ENCODE measurements at regions not wholly inside any gene's neighbourhood (a gene's known extent, or its start where the extent isn't known, plus 50 kb on each side); places are given as distances from the start of the nearest gene placed in this dataset.
"Not testable (repeated sequence)": the region's sequence is repeated elsewhere in the genome, so short reads cannot be mapped to it uniquely, and the experiment has no call there.

DNA sequence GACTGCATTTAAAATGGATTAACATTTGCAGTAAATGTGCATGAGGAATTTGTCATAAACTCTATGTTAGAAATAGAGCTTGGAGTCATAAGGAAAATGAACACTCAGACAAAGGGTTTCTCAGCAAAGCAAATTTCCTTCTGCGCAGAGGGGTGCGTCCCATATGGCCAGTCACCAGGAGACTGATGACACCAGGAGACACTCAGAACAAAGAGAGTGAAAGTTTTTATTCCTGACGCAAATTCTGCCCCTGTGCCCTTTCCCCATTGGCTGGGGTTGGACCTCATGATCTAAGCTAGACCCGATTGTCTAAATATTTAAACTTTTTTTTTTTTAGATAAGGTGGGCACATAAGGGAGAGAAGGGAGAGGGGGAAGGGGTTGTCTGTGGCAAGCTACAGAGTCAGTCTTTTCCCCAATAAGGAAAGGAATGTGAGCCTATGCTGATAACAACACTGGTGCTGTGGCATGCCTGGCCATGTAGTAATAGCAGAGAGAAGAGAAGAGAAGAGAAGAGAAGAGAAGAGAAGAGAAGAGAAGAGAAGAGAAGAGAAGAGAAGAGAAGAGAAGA lies 202.0 kb downstream of the POM121L12 start:
- Histone ChIP-seq H3K9me3 (ENCODE audit: control insufficient read depth, insufficient read depth, low read length) (no peaks in the 10 kb centered on the region), H3K27me3 (ENCODE audit: control insufficient read depth, insufficient read depth, low read length) (no peaks in the 10 kb centered on the region), H3K36me3 (ENCODE audit: control insufficient read depth, insufficient read depth, low read length) (no peaks in the 10 kb centered on the region), H3K4me1 (ENCODE audit: control insufficient read depth, insufficient read depth, low read length) (no peaks in the 10 kb centered on the region), H3K27ac (ENCODE audit: low read length) (no peak overlapping the region), H3K4me3 (ENCODE audit: low read length) (no peak overlapping the region)
- no peak for DNase-seq (ENCODE audit: low read depth, low spot score)
- no CpG with 5 or more reads among the region's 4 CpGs for WGBS (ENCODE audit: insufficient coverage, insufficient read length)

DNA sequence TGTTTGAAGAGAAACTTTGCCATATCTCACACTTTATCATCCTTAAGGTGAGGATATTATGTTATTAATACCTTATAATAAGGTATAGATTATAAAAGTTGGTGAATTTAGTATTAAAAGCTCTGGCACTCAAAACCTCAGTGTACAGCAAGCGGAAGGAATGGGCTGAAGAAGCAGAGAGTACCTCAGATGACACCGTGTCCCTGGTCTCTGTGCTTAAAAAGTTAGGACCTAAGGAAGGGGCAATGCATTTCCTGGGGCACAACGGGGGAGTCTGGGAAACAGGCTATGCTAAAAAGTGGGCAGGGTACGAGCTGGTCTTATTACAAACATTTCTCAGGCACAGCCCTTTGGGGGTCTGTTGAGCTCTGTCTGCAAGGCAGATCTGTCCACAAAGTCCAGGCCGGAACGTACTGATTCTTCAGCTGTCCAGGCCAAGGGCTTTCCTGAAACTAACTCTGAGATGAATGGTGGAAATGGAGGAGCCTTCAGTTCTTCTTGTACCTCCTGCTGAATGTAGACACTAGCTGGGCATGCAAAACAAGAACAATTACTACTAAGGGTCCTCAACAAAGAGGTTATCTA lies 202.7 kb downstream of the POM121L12 start:
- Histone ChIP-seq H3K36me3 (ENCODE audit: control insufficient read depth, insufficient read depth, low read length) (no peaks in the 10 kb centered on the region), H3K4me1 (ENCODE audit: control insufficient read depth, insufficient read depth, low read length) (no peaks in the 10 kb centered on the region), H3K27me3 (ENCODE audit: control insufficient read depth, insufficient read depth, low read length) (no peaks in the 10 kb centered on the region), H3K4me3 (ENCODE audit: low read length) (no peak overlapping the region), H3K9me3 (ENCODE audit: control insufficient read depth, insufficient read depth, low read length) (no peaks in the 10 kb centered on the region), H3K27ac (ENCODE audit: low read length) (no peak overlapping the region)
- no CpG with 5 or more reads among the region's 6 CpGs for WGBS (ENCODE audit: insufficient coverage, insufficient read length)
- DNase-seq (ENCODE audit: low read depth, low spot score): no peak

DNA sequence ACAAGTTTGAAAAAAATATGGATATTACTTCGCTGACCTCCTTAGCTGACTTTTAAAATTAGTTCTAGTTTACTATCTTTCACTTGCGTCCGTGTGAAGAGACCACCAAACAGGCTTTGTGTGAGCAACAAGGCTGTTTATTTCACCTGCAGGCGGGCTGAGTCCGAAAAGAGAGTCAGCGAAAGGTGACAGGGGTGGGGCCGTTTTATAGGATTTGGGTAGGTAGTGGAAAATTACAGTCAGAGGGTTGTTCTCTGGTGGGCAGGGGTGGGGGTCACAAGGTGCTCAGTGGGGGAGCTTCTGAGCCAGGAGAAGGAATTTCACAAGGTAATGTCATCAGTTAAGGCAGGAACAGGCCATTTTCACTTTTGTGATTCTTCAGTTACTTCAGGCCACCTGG lies 203.7 kb downstream of the POM121L12 start:
- DNase-seq (ENCODE audit: low read depth, low spot score); H3K27ac ChIP-seq (ENCODE audit: low read length); H3K27me3 ChIP-seq (ENCODE audit: control insufficient read depth, insufficient read depth, low read length); H3K36me3 ChIP-seq (ENCODE audit: control insufficient read depth, insufficient read depth, low read length); H3K4me3 ChIP-seq (ENCODE audit: low read length); H3K9me3 ChIP-seq (ENCODE audit: control insufficient read depth, insufficient read depth, low read length); H3K4me1 ChIP-seq (ENCODE audit: control insufficient read depth, insufficient read depth, low read length): not testable (repeated sequence)
- no CpG with 5 or more reads among the region's 7 CpGs for WGBS (ENCODE audit: insufficient coverage, insufficient read length)

DNA sequence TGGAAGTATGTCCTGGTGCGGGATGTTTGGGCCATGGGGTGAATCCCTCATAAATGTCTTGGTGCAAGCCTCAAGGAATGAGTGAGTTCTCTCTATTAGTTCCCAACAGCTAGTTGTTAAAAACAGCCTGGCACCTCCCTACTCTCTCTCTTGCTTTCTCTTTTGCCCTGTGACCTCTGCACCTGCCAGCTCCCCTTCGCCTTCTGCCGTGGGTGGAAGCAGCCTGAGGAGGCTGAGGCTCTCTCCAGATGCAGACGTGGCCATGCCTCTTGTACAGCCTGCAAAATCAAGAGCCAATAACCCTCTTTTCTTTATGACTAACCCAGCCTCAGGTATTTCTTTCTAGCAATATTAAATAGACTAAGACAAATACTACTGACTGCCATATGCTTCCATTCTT lies 210.3 kb downstream of the POM121L12 start:
- H3K4me3 ChIP-seq (ENCODE audit: low read length): no peak overlapping the region
- H3K9me3 ChIP-seq (ENCODE audit: control insufficient read depth, insufficient read depth, low read length): no peaks in the 10 kb centered on the region
- no peaks in the 10 kb centered on the region for H3K27me3 ChIP-seq (ENCODE audit: control insufficient read depth, insufficient read depth, low read length)
- no peaks in the 10 kb centered on the region; the same call in 1 of the 2 replicates for H3K4me1 ChIP-seq (ENCODE audit: control insufficient read depth, insufficient read depth, low read length)
- H3K27ac ChIP-seq (ENCODE audit: low read length): no peak overlapping the region
- DNase-seq (ENCODE audit: low read depth, low spot score): no peak
- H3K36me3 ChIP-seq (ENCODE audit: control insufficient read depth, insufficient read depth, low read length): no peaks in the 10 kb centered on the region
- WGBS (ENCODE audit: insufficient coverage, insufficient read length): no CpG with 5 or more reads among the region's 4 CpGs

DNA sequence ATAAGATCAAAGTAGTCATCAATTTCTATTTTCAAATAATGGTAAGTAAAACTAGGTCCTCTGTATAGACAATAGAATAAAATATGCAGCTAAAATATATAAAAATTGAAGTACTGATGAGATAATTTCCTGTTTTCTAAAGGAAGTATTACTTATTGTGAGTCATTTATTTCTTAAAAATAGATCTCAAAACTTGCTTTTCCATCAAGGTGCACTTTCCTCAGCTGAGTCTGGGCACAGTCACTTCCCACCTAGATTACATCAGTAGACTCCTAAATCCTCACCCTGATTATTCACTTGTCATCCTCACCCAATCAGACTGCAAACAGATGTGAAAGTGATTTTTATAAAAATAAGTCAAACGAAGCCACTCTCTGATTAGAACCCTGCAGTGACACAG lies 211.5 kb downstream of the POM121L12 start:
- DNase-seq (ENCODE audit: low read depth, low spot score): no peak
- H3K4me3 ChIP-seq (ENCODE audit: low read length): no peak overlapping the region
- no peaks in the 10 kb centered on the region; the same call in 1 of the 2 replicates for H3K4me1 ChIP-seq (ENCODE audit: control insufficient read depth, insufficient read depth, low read length)
- no peaks in the 10 kb centered on the region for H3K27me3 ChIP-seq (ENCODE audit: control insufficient read depth, insufficient read depth, low read length)
- no peaks in the 10 kb centered on the region for H3K36me3 ChIP-seq (ENCODE audit: control insufficient read depth, insufficient read depth, low read length)
- no peaks in the 10 kb centered on the region for H3K9me3 ChIP-seq (ENCODE audit: control insufficient read depth, insufficient read depth, low read length)
- H3K27ac ChIP-seq (ENCODE audit: low read length): no peak overlapping the region
- WGBS (ENCODE audit: insufficient coverage, insufficient read length): no CpG with 5 or more reads among the region's 1 CpG

DNA sequence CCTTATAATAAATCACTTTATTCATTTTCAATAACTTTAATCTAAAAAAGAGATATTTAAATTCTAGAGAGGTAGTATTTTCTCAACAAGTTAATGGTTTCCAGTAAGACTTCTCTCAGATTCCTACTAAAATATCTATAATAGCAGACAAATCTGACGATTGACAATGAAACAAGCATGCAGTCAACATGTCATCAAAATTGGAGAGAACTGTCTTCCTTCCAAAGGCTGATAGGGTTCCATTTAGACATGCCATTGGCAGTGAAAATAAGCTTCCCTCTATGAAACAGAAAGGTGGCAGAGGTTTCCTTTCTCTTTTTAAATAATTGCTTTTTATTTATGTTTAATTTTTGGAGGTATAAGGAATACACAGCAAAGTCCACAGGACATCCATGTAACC lies 217.1 kb downstream of the POM121L12 start:
- no peak for DNase-seq (ENCODE audit: low read depth, low spot score)
- no CpG with 5 or more reads among the region's 1 CpG for WGBS (ENCODE audit: insufficient coverage, insufficient read length)
- H3K9me3 ChIP-seq (ENCODE audit: control insufficient read depth, insufficient read depth, low read length): no peaks in the 10 kb centered on the region
- no peak overlapping the region for H3K4me3 ChIP-seq (ENCODE audit: low read length)
- no peaks in the 10 kb centered on the region for H3K4me1 ChIP-seq (ENCODE audit: control insufficient read depth, insufficient read depth, low read length)
- H3K27me3 ChIP-seq (ENCODE audit: control insufficient read depth, insufficient read depth, low read length): no peaks in the 10 kb centered on the region
- H3K27ac ChIP-seq (ENCODE audit: low read length): no peak overlapping the region
- H3K36me3 ChIP-seq (ENCODE audit: control insufficient read depth, insufficient read depth, low read length): no peaks in the 10 kb centered on the region

DNA sequence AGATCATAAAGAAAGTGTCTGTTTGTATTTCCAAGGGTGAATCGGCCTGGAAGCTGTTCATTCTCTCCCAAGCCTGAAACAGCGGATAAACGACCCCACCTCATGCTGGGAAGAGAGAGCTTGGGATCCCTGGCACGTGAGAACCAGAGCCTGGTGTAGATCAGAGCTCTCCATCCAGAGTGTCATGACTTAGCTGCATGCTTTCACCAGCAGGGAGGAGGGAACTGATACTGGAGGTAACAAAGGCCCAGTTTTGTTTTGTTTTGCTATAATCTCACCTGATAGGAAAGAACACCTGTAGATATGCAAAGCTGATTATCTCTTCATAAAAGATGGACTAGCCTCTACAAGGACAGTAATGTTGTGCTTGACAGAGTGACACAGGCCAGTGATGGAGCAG lies 236.6 kb downstream of the POM121L12 start:
- no CpG with 5 or more reads among the region's 4 CpGs for WGBS (ENCODE audit: insufficient coverage, insufficient read length)
- no peaks in the 10 kb centered on the region for H3K36me3 ChIP-seq (ENCODE audit: control insufficient read depth, insufficient read depth, low read length)
- no peak overlapping the region for H3K4me3 ChIP-seq (ENCODE audit: low read length)
- DNase-seq (ENCODE audit: low read depth, low spot score): no peak
- no peaks in the 10 kb centered on the region for H3K9me3 ChIP-seq (ENCODE audit: control insufficient read depth, insufficient read depth, low read length)
- no peaks in the 10 kb centered on the region for H3K4me1 ChIP-seq (ENCODE audit: control insufficient read depth, insufficient read depth, low read length)
- no peaks in the 10 kb centered on the region for H3K27me3 ChIP-seq (ENCODE audit: control insufficient read depth, insufficient read depth, low read length)
- H3K27ac ChIP-seq (ENCODE audit: low read length): no peak overlapping the region

DNA sequence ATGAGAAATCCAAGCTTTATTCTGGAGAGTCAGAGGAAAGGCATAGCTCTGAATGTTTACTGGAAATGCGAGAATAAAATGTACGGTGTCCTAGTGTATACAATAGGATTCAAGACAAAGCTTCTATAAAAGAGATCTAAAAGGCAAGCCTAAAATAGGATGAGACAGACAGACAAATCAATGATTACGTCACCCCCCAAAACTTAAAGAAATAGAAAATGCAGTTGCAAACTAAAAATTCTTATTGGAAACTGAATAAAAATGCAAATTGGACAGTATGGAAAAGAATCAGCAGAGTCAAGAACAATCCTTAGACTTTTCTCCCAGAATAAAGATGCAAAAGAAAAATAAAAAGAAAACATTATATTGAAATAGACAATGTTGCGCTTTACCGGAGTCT lies 245.9 kb downstream of the POM121L12 start:
- no CpG with 5 or more reads among the region's 5 CpGs for WGBS (ENCODE audit: insufficient coverage, insufficient read length)
- no peaks in the 10 kb centered on the region for H3K36me3 ChIP-seq (ENCODE audit: control insufficient read depth, insufficient read depth, low read length)
- no peak for DNase-seq (ENCODE audit: low read depth, low spot score)
- no peak overlapping the region for H3K4me3 ChIP-seq (ENCODE audit: low read length)
- no peaks in the 10 kb centered on the region for H3K9me3 ChIP-seq (ENCODE audit: control insufficient read depth, insufficient read depth, low read length)
- no peaks in the 10 kb centered on the region for H3K27me3 ChIP-seq (ENCODE audit: control insufficient read depth, insufficient read depth, low read length)
- no peak overlapping the region for H3K27ac ChIP-seq (ENCODE audit: low read length)
- no peaks in the 10 kb centered on the region for H3K4me1 ChIP-seq (ENCODE audit: control insufficient read depth, insufficient read depth, low read length)

DNA sequence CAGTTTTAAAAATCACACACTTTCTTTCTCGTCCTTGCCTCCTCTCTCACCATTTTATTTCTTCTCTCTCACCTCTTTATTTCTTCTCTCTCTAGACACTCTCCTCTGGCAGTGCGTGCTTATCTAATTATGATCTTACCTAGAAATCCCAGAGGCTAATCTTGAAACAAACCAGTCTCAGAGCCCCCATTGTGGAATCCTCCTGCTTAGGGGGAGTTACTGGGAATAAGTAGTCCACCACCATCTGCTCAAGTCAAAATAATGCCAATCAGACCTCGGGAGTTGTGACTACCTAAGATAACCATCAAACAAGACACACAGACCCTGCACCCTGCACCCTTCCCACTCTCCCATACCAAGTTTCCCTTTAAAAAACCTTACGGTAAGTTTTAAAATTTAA lies 256.9 kb downstream of the POM121L12 start:
- Histone ChIP-seq H3K9me3 (ENCODE audit: control insufficient read depth, insufficient read depth, low read length) (no peaks in the 10 kb centered on the region), H3K27me3 (ENCODE audit: control insufficient read depth, insufficient read depth, low read length) (no peaks in the 10 kb centered on the region), H3K36me3 (ENCODE audit: control insufficient read depth, insufficient read depth, low read length) (no peaks in the 10 kb centered on the region), H3K4me1 (ENCODE audit: control insufficient read depth, insufficient read depth, low read length) (no peaks in the 10 kb centered on the region), H3K4me3 (ENCODE audit: low read length) (no peak overlapping the region), H3K27ac (ENCODE audit: low read length) (no peak overlapping the region)
- 100% methylated on average over 1 of the region's 4 CpGs for WGBS (ENCODE audit: insufficient coverage, insufficient read length)
- DNase-seq (ENCODE audit: low read depth, low spot score): no peak

DNA sequence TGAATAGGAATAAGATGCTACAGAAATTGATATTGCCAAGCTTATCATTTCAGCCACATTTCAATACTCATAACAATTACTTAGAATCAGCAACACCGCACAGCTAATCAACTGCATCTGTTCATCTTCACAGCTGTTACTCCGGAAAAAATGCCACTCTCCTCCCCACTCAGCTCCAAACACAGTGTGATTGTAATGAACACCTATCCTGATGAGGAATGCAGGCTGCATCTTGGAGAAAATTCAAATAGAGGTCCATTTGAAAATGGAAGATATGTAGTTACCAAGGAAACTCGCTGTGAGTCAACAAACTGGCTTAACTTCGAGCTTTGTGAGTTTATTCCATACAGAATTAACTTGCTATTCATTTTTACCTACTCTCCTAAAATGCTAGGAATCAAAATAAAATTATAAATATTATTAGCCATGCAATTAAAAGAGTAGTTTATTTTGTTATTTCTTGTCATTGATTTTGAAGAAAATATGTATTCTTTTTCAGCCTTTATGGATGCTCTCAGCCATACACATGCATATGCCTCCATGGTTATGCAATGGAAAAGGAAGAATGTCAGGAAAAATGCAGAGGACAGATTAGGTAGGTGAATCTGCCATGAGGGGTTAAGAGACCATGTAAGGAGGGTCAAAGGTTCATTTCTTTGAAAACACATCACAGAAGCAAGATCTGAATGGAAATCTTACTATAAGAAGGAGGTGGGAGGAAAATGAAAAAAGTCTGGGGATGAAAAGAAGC lies 267.2 kb downstream of the POM121L12 start:
- Histone ChIP-seq H3K36me3 (ENCODE audit: control insufficient read depth, insufficient read depth, low read length) (no peaks in the 10 kb centered on the region), H3K4me3 (ENCODE audit: low read length) (no peak overlapping the region), H3K27me3 (ENCODE audit: control insufficient read depth, insufficient read depth, low read length) (no peaks in the 10 kb centered on the region), H3K4me1 (ENCODE audit: control insufficient read depth, insufficient read depth, low read length) (no peaks in the 10 kb centered on the region), H3K9me3 (ENCODE audit: control insufficient read depth, insufficient read depth, low read length) (no peaks in the 10 kb centered on the region), H3K27ac (ENCODE audit: low read length) (no peak overlapping the region)
- no CpG with 5 or more reads among the region's 4 CpGs for WGBS (ENCODE audit: insufficient coverage, insufficient read length)
- no peak for DNase-seq (ENCODE audit: low read depth, low spot score)

DNA sequence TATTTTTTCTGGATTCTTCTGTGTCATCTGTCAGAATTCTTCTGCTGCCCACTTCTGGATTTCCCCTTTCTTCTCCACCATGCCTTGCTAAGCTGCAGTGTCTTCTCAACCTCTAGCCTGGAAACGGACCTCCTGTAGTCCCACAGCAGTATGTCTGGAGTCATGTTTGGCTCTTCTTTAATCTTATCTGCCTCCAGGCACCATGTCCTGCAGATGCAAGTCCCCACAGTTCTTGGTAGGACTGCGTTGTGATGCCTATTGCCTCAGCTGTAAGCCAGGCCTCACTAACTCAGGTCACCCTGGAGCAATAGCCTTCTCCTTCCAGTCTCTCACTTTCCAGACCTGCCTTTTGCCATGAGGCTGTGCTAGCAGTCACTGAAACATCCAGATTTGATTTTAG lies 268.3 kb downstream of the POM121L12 start:
- no peak for DNase-seq (ENCODE audit: low read depth, low spot score)
- H3K4me3 ChIP-seq (ENCODE audit: low read length): no peak overlapping the region
- H3K36me3 ChIP-seq (ENCODE audit: control insufficient read depth, insufficient read depth, low read length): no peaks in the 10 kb centered on the region
- H3K9me3 ChIP-seq (ENCODE audit: control insufficient read depth, insufficient read depth, low read length): no peaks in the 10 kb centered on the region
- H3K27me3 ChIP-seq (ENCODE audit: control insufficient read depth, insufficient read depth, low read length): no peaks in the 10 kb centered on the region
- H3K4me1 ChIP-seq (ENCODE audit: control insufficient read depth, insufficient read depth, low read length): no peaks in the 10 kb centered on the region
- no CpG with 5 or more reads among the region's 2 CpGs for WGBS (ENCODE audit: insufficient coverage, insufficient read length)
- H3K27ac ChIP-seq (ENCODE audit: low read length): no peak overlapping the region
